Stimulated activated naive CD8-positive, alpha-beta T cell treated with anti-CD3 and anti-CD28 coated beads, Interleukin-15, Interleukin-2, amounts not matched to agents 100 U/mL and 50 U/mL, for 24 hours (primary cell): ENCODE measurements at regions not wholly inside any gene's neighbourhood (a gene's known extent, or its start where the extent isn't known, plus 50 kb on each side); places are given as distances from the start of the nearest gene placed in this dataset.
"Not testable (repeated sequence)": the region's sequence is repeated elsewhere in the genome, so short reads cannot be mapped to it uniquely, and the experiment has no call there.

Source experiments
- ATAC-seq: fragments of 150-1000 bp; cut with Tn5 transposase; one replicate; pipeline ENCODE4 v1.10.0; 2021
- DNase-seq: peaks from one replicate; pipeline ENCODE4 v3.0.0; 2021

DNA sequence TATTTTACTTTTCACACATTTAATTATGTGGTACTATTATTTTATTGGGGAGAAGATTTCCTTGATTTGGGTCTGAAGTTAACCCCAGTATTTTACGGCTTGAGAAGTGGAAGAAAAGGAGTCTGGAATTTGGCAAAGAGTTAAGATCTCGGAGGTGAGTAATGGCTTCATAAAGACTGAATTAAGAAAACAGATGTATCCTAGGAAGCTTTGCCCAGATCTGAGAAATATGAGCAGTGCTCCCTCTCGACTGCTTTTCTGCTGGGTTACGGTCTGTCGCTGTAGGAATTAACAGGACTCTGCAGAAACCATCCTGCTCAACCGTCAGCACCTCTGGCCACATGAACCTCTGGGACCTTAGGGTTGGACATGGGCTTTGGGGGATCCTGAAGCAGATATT lies 163.6 kb upstream of the NDN start:
- no peak for DNase-seq

GRCh38 chr15:23851921-23852320 lies 164.8 kb upstream of the NDN start:
- DNase-seq, result no peak
- ATAC-seq, result peak; percentile 9

More for the DNA sequence above, 163.6 kb upstream of the NDN start:
- no peak for ATAC-seq

DNA sequence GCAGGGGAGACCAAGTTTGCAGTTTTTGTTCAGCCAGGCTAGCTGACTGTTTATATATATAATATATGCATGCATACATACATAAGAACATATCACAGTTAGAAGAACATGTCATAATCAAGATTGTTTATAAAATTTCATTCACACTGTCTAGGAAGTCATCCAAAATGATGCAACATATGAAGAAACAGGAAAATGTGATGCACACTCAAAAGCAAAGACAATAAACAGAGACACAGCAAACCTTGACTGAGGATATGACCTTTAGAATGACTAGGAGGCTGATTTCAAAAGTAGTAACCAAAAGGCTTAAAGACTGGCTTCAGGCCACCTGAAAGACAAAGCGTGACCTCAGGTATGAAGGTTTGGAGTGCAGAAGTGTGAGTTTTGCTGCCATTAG lies 166.2 kb upstream of the NDN start:
- DNase-seq (no peak), ATAC-seq (no peak)

GRCh38 chr15:23854203-23854911 lies 167.3 kb upstream of the NDN start:
- ATAC-seq (no peak), DNase-seq (no peak)

- no peak for ATAC-seq
Measured at GRCh38 chr15:23854912-23855659, 168.0 kb upstream of the NDN start.

GRCh38 chr15:23855947-23856346 lies 168.8 kb upstream of the NDN start:
- DNase-seq (no peak), ATAC-seq (no peak)

More at GRCh38 chr15:23854912-23855659, 168.0 kb upstream of the NDN start:
- DNase-seq, result no peak

GRCh38 chr15:23857028-23857641 lies 170.0 kb upstream of the NDN start:
- no peak for ATAC-seq
- DNase-seq, result peak; percentile 11

- ATAC-seq (no peak), DNase-seq (no peak)
Measured at GRCh38 chr15:23859008-23859407, 171.9 kb upstream of the NDN start.

DNA sequence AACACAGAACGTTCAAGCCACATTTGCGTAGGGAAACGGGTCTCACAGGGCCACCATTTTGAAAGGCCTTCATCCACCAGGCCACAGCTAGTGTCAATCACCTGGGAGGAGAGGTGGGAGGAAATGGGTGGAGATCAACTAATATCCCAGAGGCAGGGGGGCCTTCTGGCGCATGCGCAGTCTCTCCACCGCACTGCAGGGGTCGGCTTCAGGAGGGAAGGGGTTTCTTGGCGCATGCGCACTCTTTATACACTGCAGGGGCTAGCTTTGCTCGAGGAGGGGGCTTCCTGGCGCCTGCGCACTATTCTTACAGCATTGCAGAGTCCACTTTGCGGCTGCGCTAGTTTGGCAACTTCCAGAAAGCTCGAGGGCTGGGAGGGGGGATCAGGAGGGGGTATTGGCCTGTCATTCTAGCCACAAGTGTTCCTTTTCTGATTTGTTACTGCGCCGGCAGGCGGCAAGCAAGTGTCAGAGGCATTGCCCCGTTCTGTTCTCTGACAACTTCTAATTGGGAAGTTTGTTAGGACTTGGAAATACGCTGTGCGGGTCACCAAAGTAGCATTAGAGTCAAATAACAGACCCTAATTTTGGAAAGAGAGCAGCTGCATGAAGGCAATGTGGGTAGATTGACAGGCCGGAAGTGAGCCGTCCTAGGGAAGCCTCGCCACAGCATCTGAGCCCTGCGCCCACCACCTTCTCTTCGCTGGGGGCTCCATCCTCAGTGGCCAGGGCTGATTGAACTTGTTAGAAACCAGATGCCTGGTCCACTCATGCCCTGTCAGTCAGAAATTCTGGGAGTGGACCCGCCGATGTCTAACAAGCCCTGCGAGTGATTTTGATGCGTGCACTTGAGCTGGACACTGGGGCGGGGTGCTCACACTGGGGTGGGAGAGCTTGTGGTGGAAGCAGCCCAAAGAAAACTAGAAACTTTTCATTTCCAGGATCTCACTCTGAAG lies 173.5 kb upstream of the NDN start:
- DNase-seq (no peak), ATAC-seq (no peak)

DNA sequence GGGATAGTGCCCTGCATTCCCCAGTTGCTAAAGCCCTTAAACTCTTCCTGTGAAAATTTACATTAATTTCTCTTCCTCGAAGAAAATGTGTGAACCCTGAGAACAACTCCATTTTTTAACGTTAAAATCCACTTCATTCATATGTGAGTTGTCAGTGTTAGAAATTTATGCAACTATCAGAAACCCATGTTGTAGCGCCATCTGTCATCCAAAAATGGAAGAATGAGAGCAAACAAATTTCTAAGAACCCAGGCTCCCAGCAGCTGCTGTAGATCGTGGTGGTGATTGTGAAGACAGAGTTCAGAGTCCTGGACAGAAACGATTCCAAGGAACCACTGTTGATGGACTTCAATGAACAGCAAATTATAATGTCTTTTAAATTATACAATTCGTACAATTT lies 179.7 kb upstream of the NDN start:
- DNase-seq (no peak), ATAC-seq (no peak)

- DNase-seq (no peak), ATAC-seq (no peak)
Measured at GRCh38 chr15:23869396-23869795, 182.3 kb upstream of the NDN start.

DNA sequence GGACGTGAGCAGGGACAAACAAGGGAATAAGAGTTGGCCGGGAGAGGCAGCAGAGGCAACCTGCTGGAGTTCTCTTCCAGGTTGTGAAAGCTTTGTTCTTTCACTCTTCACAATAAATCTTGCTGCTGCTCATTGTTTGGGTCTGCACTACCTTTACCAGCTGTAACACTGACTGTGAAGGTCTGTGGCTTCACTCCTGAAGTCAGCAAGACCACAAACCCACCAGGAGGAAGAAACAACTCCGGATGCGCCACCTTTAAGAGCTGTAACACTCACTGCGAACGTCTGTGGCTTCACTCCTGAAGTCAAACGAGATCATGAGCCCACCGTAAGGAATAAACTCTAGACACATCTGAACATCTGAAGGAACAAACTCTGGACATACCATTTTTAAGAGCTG lies 186.5 kb upstream of the NDN start:
- DNase-seq, ATAC-seq: not testable (repeated sequence)

GRCh38 chr15:23877502-23878412 lies 190.7 kb upstream of the NDN start:
- ATAC-seq (peak; percentile 46), DNase-seq (peak; percentile 56)

DNA sequence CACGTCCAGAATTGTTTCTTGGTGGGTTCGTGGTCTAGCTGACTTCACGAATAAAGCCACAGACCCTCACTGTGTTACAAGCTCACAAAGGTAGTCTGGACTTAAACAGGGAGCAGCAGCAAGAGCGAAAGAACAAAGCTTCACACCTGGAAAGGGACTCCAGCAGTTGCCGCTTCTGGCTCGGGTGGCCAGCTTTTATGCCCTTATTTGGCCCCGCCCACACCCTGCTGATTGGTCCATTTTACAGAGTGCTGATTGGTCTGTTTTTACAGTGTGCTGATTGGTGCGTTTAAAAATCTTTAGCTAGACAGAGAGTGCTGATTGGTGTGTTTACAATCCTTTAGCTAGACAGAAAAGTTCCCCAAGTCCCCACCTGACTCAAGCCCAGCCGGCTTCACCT lies 194.2 kb upstream of the NDN start:
- DNase-seq, result no peak
- no peak for ATAC-seq

- DNase-seq, result no peak
- ATAC-seq, result no peak
Measured at GRCh38 chr15:23890218-23890617, 203.1 kb upstream of the NDN start.

DNA sequence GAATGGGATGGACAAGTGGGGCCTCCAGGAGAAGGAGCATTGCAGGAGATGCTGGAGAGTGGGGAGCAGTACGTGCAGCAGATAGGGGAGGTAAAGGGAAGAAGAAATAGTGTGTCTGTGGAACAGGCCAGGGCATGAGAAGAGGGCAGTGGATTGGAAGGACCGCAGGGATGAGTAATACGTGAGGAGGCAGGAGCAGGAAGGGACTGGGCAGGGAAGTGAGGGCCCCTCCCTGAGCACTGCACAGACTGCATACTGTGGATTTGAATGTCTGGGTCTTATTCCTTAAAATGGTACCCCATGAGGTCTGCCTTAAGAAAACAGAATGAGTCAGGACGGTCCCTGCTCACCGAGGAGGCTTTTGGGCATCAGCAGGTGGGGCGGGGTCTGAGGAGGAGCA lies 210.0 kb upstream of the NDN start:
- ATAC-seq, result no peak
- DNase-seq, result no peak

- no peak for ATAC-seq
- no peak for DNase-seq
Measured at GRCh38 chr15:23897531-23897930, 210.4 kb upstream of the NDN start.

GRCh38 chr15:23910030-23910429 lies 222.9 kb upstream of the NDN start:
- ATAC-seq (no peak), DNase-seq (no peak)

GRCh38 chr15:23912191-23912590 lies 225.1 kb upstream of the NDN start:
- no peak for DNase-seq
- no peak for ATAC-seq

GRCh38 chr15:23913081-23913480 lies 226.0 kb upstream of the NDN start:
- DNase-seq (no peak), ATAC-seq (no peak)

DNA sequence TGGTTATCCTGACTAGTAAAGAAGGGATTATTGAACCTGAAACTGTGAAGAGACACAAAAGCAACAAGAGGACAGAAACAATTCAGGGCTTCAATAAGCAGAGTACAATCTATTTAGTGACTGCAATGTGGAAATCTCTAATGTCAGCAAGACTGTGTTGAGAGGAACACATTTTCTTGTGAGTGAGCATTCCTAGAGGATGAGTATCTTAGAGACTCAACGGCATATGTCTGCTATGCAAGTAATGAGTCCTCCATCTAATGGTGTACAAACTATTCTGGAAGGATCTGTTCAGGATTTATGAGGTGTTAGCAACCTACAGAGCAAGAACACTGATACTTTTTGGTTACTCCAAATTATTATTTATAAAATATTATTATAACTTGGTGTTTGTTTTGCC lies 226.5 kb upstream of the NDN start:
- no peak for DNase-seq
- no peak for ATAC-seq
